HL-60 (cell line): ENCODE measurements at regions not wholly inside any gene's neighbourhood (a gene's known extent, or its start where the extent isn't known, plus 50 kb on each side); places are given as distances from the start of the nearest gene placed in this dataset.

ENCODE experiments used
- DNase-seq, 2 experiments: peaks; one replicate each; pipeline ENCODE4 v3.0.0-alpha.2; 2010 to 2020; ENCODE audit warnings: low read depth in 1 of 2, low spot score in 1 of 2
- H3K27ac ChIP-seq: fragments of 250-450 bp; sonication (Bioruptor Pico); replicated peaks from 2 replicates; pipeline ENCODE4 v1.5.1; 2020; ENCODE audit warnings: mild to moderate bottlenecking, moderate library complexity
- H3K27me3 ChIP-seq: fragments of 250-450 bp; sonication (Bioruptor Pico); 2 replicates; pipeline ENCODE4 v1.5.1; 2021; ENCODE audit warnings: mild to moderate bottlenecking, moderate library complexity; ENCODE audit not compliant: insufficient read depth, poor library complexity, severe bottlenecking
- H3K4me3 ChIP-seq: replicated peaks from 2 replicates; pipeline ENCODE4 v1.5.1; 2011; ENCODE audit warnings: mild to moderate bottlenecking, control low read depth, low read length; ENCODE audit not compliant: insufficient read depth
- GABPA ChIP-seq: IDR thresholded peaks from 2 replicates; pipeline ENCODE4 v1.6.1; 2012; ENCODE audit warnings: low read depth
- POLR2AphosphoS5 ChIP-seq: IDR thresholded peaks from 2 replicates; pipeline ENCODE4 v1.6.1; 2012; ENCODE audit warnings: low read depth
- SPI1 ChIP-seq: IDR thresholded peaks from 2 replicates; pipeline ENCODE4 v1.6.1; 2012; ENCODE audit warnings: low read depth, mild to moderate bottlenecking, borderline replicate concordance
- TF ChIP-seq, protein P1 (sequence below): IDR thresholded peaks from one replicate; pipeline ENCODE4 v1.5.1; 2011; ENCODE audit warnings: low read length, control low read depth, inconsistent platforms; ENCODE audit not compliant: insufficient read depth
- TF ChIP-seq, protein P2 (sequence below): IDR thresholded peaks from 2 replicates; pipeline ENCODE4 v1.6.1; 2012; ENCODE audit warnings: low read depth; ENCODE audit not compliant: insufficient replicate concordance

DNA sequence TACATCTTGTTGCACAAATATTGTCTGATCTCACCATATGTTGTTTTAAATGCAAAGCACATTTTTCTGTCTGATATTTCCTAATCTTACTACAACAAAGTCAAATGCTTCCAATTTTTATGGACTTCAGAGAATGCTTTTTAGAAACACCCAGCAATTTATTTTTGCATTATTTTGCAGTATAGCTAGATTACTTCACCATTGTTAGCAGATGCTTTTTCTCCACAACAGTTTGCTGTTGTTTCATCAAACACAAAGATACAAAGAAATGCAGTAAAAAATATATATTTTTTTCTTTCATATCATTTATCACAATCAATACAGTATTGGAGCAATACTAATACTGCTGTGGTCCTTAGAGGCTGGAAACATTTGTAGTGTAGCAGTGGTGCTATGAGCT, 674.4 kb downstream of the TMTC2 start:
- no peak overlapping the region for H3K4me3 ChIP-seq
- H3K27ac ChIP-seq = no peak overlapping the region
- TF ChIP-seq, protein P1, sequence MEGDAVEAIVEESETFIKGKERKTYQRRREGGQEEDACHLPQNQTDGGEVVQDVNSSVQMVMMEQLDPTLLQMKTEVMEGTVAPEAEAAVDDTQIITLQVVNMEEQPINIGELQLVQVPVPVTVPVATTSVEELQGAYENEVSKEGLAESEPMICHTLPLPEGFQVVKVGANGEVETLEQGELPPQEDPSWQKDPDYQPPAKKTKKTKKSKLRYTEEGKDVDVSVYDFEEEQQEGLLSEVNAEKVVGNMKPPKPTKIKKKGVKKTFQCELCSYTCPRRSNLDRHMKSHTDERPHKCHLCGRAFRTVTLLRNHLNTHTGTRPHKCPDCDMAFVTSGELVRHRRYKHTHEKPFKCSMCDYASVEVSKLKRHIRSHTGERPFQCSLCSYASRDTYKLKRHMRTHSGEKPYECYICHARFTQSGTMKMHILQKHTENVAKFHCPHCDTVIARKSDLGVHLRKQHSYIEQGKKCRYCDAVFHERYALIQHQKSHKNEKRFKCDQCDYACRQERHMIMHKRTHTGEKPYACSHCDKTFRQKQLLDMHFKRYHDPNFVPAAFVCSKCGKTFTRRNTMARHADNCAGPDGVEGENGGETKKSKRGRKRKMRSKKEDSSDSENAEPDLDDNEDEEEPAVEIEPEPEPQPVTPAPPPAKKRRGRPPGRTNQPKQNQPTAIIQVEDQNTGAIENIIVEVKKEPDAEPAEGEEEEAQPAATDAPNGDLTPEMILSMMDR = no peak
- no peak for TF ChIP-seq POLR2AphosphoS5
- TF ChIP-seq, protein P2, sequence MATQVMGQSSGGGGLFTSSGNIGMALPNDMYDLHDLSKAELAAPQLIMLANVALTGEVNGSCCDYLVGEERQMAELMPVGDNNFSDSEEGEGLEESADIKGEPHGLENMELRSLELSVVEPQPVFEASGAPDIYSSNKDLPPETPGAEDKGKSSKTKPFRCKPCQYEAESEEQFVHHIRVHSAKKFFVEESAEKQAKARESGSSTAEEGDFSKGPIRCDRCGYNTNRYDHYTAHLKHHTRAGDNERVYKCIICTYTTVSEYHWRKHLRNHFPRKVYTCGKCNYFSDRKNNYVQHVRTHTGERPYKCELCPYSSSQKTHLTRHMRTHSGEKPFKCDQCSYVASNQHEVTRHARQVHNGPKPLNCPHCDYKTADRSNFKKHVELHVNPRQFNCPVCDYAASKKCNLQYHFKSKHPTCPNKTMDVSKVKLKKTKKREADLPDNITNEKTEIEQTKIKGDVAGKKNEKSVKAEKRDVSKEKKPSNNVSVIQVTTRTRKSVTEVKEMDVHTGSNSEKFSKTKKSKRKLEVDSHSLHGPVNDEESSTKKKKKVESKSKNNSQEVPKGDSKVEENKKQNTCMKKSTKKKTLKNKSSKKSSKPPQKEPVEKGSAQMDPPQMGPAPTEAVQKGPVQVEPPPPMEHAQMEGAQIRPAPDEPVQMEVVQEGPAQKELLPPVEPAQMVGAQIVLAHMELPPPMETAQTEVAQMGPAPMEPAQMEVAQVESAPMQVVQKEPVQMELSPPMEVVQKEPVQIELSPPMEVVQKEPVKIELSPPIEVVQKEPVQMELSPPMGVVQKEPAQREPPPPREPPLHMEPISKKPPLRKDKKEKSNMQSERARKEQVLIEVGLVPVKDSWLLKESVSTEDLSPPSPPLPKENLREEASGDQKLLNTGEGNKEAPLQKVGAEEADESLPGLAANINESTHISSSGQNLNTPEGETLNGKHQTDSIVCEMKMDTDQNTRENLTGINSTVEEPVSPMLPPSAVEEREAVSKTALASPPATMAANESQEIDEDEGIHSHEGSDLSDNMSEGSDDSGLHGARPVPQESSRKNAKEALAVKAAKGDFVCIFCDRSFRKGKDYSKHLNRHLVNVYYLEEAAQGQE = no peak
- no peak for TF ChIP-seq GABPA
- no peak for TF ChIP-seq SPI1
- no peak for DNase-seq
- no peaks in the 10 kb centered on the region for H3K27me3 ChIP-seq

DNA sequence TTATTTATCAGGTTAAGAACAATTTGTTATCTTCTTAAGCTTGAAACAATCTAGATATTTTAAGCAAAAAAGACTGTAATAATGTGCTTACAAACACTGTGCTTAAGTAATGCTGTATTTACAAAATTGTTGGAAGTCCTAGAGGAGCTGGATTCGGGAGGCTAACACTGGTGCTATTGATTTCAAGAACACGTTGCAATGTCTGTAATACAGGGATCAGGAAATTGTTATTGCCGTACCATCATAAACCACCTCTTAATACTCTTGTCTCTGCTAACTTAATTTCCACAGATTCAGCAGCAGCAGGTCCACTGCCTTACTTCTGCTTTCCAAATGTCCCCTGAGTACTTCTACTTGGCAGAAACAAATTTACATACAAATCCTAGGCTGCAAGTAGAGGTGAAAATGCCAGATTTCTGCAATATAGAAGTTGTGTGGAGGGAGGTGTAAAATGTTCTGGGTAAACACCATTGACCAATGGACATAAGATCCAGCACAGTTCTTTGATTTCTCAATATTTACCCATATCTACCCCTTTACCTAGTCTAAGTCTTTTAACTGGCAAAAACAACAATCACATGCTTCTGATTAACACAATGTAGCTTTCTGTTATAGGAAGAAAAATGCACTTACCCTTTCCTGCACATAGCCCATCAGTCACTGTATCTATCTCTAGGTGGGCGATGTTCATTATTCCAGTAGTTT, 663.4 kb downstream of the TMTC2 start:
- Histone ChIP-seq H3K27me3 (no peaks in the 10 kb centered on the region), H3K27ac (no peak overlapping the region), H3K4me3 (no peak overlapping the region)
- TF ChIP-seq GABPA = no peak
- TF ChIP-seq, protein P2 = no peak
- TF ChIP-seq, protein P1 = no peak
- TF ChIP-seq POLR2AphosphoS5 = no peak
- TF ChIP-seq SPI1 = no peak
- no peak for DNase-seq

DNA sequence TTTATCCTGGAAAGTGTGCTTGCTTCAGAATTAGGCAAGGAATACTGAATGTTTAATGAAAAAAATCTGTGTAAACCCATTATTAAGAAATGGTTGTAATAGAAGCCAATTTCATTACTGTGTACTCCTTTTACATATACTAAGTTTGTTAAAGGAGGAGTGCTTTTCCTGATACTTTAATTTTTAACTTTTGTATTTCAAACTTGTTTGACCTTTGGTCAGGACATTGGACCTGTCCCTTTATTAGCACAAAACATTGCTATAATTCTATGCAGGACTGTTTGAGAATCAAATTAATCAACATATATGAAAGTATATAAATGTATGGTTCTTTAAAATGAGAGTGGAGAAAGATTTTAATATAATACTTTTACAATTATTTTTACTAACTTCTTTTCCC, 659.6 kb downstream of the TMTC2 start:
- TF ChIP-seq GABPA (no peak), POLR2AphosphoS5 (no peak), SPI1 (no peak)
- TF ChIP-seq, protein P1 = no peak
- TF ChIP-seq, protein P2 = no peak
- Histone ChIP-seq H3K4me3 (no peak overlapping the region), H3K27me3 (no peaks in the 10 kb centered on the region), H3K27ac (no peak overlapping the region)
- no peak for DNase-seq
